ENCODE measurements at regions not wholly inside any gene's neighbourhood (a gene's known extent, or its start where the extent isn't known, plus 50 kb on each side); places are given as distances from the start of the nearest gene placed in this dataset.

GRCh38 chr5:61657686-61658085 lies 325.6 kb downstream of the ZSWIM6 start:
- no peaks in the 10 kb centered on the region for H3K9me3 ChIP-seq (ENCODE audit: control insufficient read depth, insufficient read depth, low read length)
- H3K4me2 ChIP-seq (ENCODE audit: low read length), result no peak overlapping the region
- H3K27me3 ChIP-seq (ENCODE audit: control insufficient read depth, low read length), result no peaks in the 10 kb centered on the region
- no peaks in the 10 kb centered on the region for H4K20me1 ChIP-seq (ENCODE audit: control insufficient read depth, insufficient read depth, low read depth, low read length)
- TF ChIP-seq, protein P1, sequence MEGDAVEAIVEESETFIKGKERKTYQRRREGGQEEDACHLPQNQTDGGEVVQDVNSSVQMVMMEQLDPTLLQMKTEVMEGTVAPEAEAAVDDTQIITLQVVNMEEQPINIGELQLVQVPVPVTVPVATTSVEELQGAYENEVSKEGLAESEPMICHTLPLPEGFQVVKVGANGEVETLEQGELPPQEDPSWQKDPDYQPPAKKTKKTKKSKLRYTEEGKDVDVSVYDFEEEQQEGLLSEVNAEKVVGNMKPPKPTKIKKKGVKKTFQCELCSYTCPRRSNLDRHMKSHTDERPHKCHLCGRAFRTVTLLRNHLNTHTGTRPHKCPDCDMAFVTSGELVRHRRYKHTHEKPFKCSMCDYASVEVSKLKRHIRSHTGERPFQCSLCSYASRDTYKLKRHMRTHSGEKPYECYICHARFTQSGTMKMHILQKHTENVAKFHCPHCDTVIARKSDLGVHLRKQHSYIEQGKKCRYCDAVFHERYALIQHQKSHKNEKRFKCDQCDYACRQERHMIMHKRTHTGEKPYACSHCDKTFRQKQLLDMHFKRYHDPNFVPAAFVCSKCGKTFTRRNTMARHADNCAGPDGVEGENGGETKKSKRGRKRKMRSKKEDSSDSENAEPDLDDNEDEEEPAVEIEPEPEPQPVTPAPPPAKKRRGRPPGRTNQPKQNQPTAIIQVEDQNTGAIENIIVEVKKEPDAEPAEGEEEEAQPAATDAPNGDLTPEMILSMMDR (IDR thresholded peaks at IDR 0.05; ENCODE audit: low read depth, low read length, poor library complexity, severe bottlenecking), result no peak
- no peak for TF ChIP-seq EZH2phosphoT487 (IDR thresholded peaks at IDR 0.05; ENCODE audit: borderline replicate concordance, low read length)
- no peak overlapping the region for H3K27ac ChIP-seq (ENCODE audit: low read depth, low read length)
- H3F3A ChIP-seq (ENCODE audit: control insufficient read depth, insufficient read depth), result no peaks in the 10 kb centered on the region
- no peaks in the 10 kb centered on the region for H3K9me2 ChIP-seq (replicated peaks; ENCODE audit: control insufficient read depth, low read length)
- no peaks in the 10 kb centered on the region for H3K36me3 ChIP-seq (ENCODE audit: control insufficient read depth, low read length)
- H3K4me1 ChIP-seq (ENCODE audit: control insufficient read depth, low read length), result no peaks in the 10 kb centered on the region
- no peak overlapping the region for H3K4me3 ChIP-seq (ENCODE audit: low read length)
- no peaks in the 10 kb centered on the region for H3K79me2 ChIP-seq (ENCODE audit: control insufficient read depth, low read length)

DNA sequence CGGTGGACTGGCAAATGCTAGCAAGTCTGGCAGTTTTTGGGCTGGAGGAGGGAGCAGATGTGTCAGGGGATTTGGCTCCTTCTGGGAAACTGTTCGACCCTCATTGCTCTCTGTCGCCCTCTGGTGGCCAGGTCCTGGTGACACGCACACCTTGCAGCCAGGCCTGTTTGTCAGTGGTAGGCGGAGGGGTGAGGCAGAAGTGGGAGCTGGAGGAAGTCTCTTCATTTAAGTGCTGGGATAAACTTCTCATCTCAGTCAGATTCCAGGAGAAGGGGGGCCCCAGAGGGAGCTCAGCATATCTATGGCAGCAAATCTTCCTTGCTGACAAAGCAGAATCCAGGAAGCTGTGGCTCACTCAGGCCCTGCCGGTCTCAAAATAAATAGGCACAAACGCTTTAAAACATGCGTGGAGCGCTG lies 326.5 kb downstream of the ZSWIM6 start:
- Histone ChIP-seq H3K4me3 (ENCODE audit: low read length) (no peak overlapping the region), H3K4me2 (ENCODE audit: low read length) (no peak overlapping the region), H3K4me1 (ENCODE audit: control insufficient read depth, low read length) (no peaks in the 10 kb centered on the region), H3K27me3 (ENCODE audit: control insufficient read depth, low read length) (no peaks in the 10 kb centered on the region), H3K36me3 (ENCODE audit: control insufficient read depth, low read length) (no peaks in the 10 kb centered on the region), H3K9me3 (ENCODE audit: control insufficient read depth, insufficient read depth, low read length) (no peaks in the 10 kb centered on the region), H3K9me2 (replicated peaks; ENCODE audit: control insufficient read depth, low read length) (no peaks in the 10 kb centered on the region), H4K20me1 (ENCODE audit: control insufficient read depth, insufficient read depth, low read depth, low read length) (no peaks in the 10 kb centered on the region), H3F3A (ENCODE audit: control insufficient read depth, insufficient read depth) (no peaks in the 10 kb centered on the region), H3K27ac (ENCODE audit: low read depth, low read length) (no peak overlapping the region), H3K79me2 (ENCODE audit: control insufficient read depth, low read length) (no peaks in the 10 kb centered on the region)
- TF ChIP-seq, protein P1 (IDR thresholded peaks at IDR 0.05; ENCODE audit: low read depth, low read length, poor library complexity, severe bottlenecking), result peak; percentile 87
- no peak for TF ChIP-seq EZH2phosphoT487 (IDR thresholded peaks at IDR 0.05; ENCODE audit: borderline replicate concordance, low read length)

GRCh38 chr5:61659221-61659696 lies 327.2 kb downstream of the ZSWIM6 start:
- Histone ChIP-seq H3K4me2 (ENCODE audit: low read length) (no peak overlapping the region), H3K36me3 (ENCODE audit: control insufficient read depth, low read length) (no peaks in the 10 kb centered on the region), H3F3A (ENCODE audit: control insufficient read depth, insufficient read depth) (no peaks in the 10 kb centered on the region), H3K9me3 (ENCODE audit: control insufficient read depth, insufficient read depth, low read length) (no peaks in the 10 kb centered on the region), H4K20me1 (ENCODE audit: control insufficient read depth, insufficient read depth, low read depth, low read length) (no peaks in the 10 kb centered on the region), H3K27ac (ENCODE audit: low read depth, low read length) (no peak overlapping the region), H3K4me3 (ENCODE audit: low read length) (no peak overlapping the region), H3K27me3 (ENCODE audit: control insufficient read depth, low read length) (no peaks in the 10 kb centered on the region), H3K9me2 (replicated peaks; ENCODE audit: control insufficient read depth, low read length) (no peaks in the 10 kb centered on the region), H3K4me1 (ENCODE audit: control insufficient read depth, low read length) (no peaks in the 10 kb centered on the region), H3K79me2 (ENCODE audit: control insufficient read depth, low read length) (no peaks in the 10 kb centered on the region)
- TF ChIP-seq EZH2phosphoT487 (IDR thresholded peaks at IDR 0.05; ENCODE audit: borderline replicate concordance, low read length), result no peak
- TF ChIP-seq, protein P1 (IDR thresholded peaks at IDR 0.05; ENCODE audit: low read depth, low read length, poor library complexity, severe bottlenecking), result no peak

Measured in DOHH2 (cell line).